Progenitor cell of endocrine pancreas (in vitro differentiated cells): ENCODE measurements at regions not wholly inside any gene's neighbourhood (a gene's known extent, or its start where the extent isn't known, plus 50 kb on each side); places are given as distances from the start of the nearest gene placed in this dataset.

Experiments used
- DNase-seq: peaks from one replicate; pipeline ENCODE4 v3.0.0; 2021; ENCODE audit warnings: low spot score; ENCODE audit not compliant: unreplicated experiment
- H3K27ac Mint-ChIP-seq: 2 replicates; pipeline ENCODE4 v1.8.0; 2021; ENCODE audit warnings: mild to moderate bottlenecking, moderate library complexity, mixed read lengths
- H3K27me3 Mint-ChIP-seq: 2 replicates; pipeline ENCODE4 v1.8.0; 2021; ENCODE audit warnings: mixed read lengths
- H3K36me3 Mint-ChIP-seq: 2 replicates; pipeline ENCODE4 v1.8.0; 2022; ENCODE audit warnings: mixed read lengths; ENCODE audit not compliant: insufficient read depth
- H3K4me1 Mint-ChIP-seq: 2 replicates; pipeline ENCODE4 v1.8.0; 2021; ENCODE audit warnings: low read depth, mixed read lengths
- H3K4me3 Mint-ChIP-seq: 2 replicates; pipeline ENCODE4 v1.8.0; 2021; ENCODE audit warnings: low read depth, mild to moderate bottlenecking, moderate library complexity, mixed read lengths
- H3K9me3 Mint-ChIP-seq: 2 replicates; pipeline ENCODE4 v1.8.0; 2021; ENCODE audit warnings: low read depth, mixed read lengths
- TF ChIP-seq, protein P1 (sequence below): fragments of 200-600 bp; sonication (generic); IDR thresholded peaks from one replicate; pipeline ENCODE4 v1.5.0; 2021; ENCODE audit warnings: antibody characterized with exemption, mild to moderate bottlenecking; ENCODE audit not compliant: unreplicated experiment

DNA sequence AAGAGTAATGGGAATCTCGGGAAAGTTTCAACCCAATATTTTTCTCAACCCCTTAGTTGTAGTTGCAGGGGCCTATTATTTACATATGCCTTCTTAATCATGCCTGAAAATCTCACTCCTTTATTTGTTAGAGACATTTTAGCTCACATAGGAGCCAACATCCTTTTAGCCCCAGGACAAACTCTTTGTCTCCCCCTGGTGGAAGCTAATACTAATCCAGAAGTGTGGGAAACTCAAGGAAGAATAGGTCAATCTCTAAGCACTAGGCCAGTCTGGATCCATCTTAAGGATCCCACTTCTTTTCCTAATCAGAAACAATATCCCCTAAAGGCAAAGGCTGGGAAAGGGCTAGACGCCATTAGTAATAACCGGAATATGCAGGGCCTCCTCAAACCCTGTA is 550.9 kb upstream of the PKDCC start:
- H3K4me3 Mint-ChIP-seq = no peak overlapping the region
- no peak overlapping the region for H3K27ac Mint-ChIP-seq
- H3K36me3 Mint-ChIP-seq = peaks cover 3% of the 10 kb centered on the region
- no peaks in the 10 kb centered on the region for H3K27me3 Mint-ChIP-seq
- DNase-seq = no peak
- H3K4me1 Mint-ChIP-seq = no peaks in the 10 kb centered on the region
- TF ChIP-seq, protein P1, sequence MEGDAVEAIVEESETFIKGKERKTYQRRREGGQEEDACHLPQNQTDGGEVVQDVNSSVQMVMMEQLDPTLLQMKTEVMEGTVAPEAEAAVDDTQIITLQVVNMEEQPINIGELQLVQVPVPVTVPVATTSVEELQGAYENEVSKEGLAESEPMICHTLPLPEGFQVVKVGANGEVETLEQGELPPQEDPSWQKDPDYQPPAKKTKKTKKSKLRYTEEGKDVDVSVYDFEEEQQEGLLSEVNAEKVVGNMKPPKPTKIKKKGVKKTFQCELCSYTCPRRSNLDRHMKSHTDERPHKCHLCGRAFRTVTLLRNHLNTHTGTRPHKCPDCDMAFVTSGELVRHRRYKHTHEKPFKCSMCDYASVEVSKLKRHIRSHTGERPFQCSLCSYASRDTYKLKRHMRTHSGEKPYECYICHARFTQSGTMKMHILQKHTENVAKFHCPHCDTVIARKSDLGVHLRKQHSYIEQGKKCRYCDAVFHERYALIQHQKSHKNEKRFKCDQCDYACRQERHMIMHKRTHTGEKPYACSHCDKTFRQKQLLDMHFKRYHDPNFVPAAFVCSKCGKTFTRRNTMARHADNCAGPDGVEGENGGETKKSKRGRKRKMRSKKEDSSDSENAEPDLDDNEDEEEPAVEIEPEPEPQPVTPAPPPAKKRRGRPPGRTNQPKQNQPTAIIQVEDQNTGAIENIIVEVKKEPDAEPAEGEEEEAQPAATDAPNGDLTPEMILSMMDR = peak; percentile 18
- H3K9me3 Mint-ChIP-seq = peaks cover 47% of the 10 kb centered on the region

DNA sequence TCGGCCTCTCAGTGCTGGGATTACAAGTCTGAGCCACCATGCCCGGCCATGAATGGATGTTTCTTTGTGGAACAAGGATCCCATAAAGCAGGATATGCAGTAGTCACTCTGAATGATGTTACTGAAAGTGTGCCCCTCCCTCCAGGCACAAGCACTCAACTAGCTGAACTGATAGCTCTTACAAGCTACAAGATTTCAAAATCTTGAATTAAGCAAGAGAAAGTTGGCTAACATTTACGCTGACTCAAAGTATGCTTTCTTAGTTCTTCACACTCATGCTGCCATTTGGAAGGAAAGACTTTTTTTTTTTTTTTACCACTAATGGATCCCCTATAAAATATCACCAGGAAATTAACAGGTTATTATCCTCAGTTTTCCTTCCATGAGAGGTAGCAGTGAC is 549.0 kb upstream of the PKDCC start:
- DNase-seq = no peak
- TF ChIP-seq, protein P1 = no peak
- no peaks in the 10 kb centered on the region for H3K4me1 Mint-ChIP-seq
- H3K4me3 Mint-ChIP-seq = no peak overlapping the region
- H3K27me3 Mint-ChIP-seq = no peaks in the 10 kb centered on the region
- peaks cover 3% of the 10 kb centered on the region for H3K36me3 Mint-ChIP-seq
- H3K9me3 Mint-ChIP-seq = peaks cover 58% of the 10 kb centered on the region
- no peak overlapping the region for H3K27ac Mint-ChIP-seq

DNA sequence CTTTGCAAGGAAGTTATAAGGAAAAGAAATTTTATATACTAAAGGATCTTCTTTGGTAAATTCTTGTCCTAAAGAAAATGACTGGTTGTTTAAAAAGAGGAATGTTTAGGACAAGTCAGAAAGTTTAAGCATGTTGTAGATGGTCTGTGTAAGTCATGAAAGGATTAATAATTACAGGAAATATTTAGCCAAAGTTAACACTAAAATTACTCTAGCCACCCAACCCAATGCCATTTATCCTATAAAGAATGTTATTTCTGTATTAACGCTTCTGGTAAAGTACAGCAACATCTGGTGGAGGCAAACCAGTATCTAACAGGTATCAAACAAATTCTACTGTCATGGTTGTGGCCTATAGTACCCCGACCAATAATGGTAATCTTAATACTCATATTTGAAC is 546.9 kb upstream of the PKDCC start:
- no peaks in the 10 kb centered on the region for H3K27me3 Mint-ChIP-seq
- no peak overlapping the region for H3K27ac Mint-ChIP-seq
- no peak overlapping the region for H3K4me3 Mint-ChIP-seq
- TF ChIP-seq, protein P1 = no peak
- no peaks in the 10 kb centered on the region for H3K36me3 Mint-ChIP-seq
- peaks cover 42% of the 10 kb centered on the region for H3K9me3 Mint-ChIP-seq
- no peaks in the 10 kb centered on the region for H3K4me1 Mint-ChIP-seq
- DNase-seq = no peak

DNA sequence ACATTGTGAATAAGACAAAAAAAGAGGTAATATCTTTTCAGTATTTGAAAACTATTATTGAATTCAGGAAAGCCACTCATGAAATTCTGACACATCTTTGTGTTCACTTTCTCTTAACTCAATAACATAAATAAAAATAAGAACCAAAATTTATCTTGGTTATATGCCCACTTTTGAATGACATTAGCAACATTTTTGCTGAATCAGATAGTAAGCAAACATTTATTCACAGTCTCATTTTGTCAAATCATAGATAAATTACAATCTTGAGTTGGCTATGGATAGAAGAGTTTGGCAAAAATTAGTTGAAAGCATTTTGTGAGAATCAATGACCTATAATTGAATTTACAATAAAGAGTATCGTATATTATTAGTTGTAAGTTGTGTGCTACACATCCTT is 545.1 kb upstream of the PKDCC start:
- TF ChIP-seq, protein P1 = no peak
- Mint-ChIP-seq H3K9me3 (peaks cover 36% of the 10 kb centered on the region), H3K36me3 (no peaks in the 10 kb centered on the region), H3K27ac (no peak overlapping the region), H3K4me1 (no peaks in the 10 kb centered on the region), H3K27me3 (no peaks in the 10 kb centered on the region), H3K4me3 (no peak overlapping the region)
- no peak for DNase-seq

DNA sequence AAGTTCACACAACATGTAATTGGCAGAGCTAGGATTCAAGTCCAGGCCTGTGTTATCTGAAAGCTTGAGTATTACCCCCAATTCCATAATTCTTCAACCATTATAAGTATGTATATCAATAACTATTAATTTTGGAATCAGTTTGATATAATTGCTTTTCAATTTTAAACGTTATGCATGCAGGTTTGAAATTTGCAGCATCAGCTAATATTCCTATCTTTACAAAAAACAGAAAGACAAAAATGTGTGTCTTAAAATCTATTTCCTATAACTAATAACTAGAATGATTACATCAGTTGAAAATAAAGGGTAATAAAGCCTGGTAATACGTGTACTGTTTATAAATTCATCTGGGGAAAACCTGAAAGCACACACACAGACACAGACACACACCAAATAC is 543.3 kb upstream of the PKDCC start:
- Mint-ChIP-seq H3K9me3 (peaks cover 28% of the 10 kb centered on the region), H3K4me3 (no peak overlapping the region), H3K36me3 (no peaks in the 10 kb centered on the region), H3K27ac (no peak overlapping the region), H3K27me3 (no peaks in the 10 kb centered on the region), H3K4me1 (no peaks in the 10 kb centered on the region)
- no peak for DNase-seq
- TF ChIP-seq, protein P1 = no peak
